ENCODE measurements at regions not wholly inside any gene's neighbourhood (a gene's known extent, or its start where the extent isn't known, plus 50 kb on each side); places are given as distances from the start of the nearest gene placed in this dataset.
"Not testable (repeated sequence)": the region's sequence is repeated elsewhere in the genome, so short reads cannot be mapped to it uniquely, and the experiment has no call there.

DNA sequence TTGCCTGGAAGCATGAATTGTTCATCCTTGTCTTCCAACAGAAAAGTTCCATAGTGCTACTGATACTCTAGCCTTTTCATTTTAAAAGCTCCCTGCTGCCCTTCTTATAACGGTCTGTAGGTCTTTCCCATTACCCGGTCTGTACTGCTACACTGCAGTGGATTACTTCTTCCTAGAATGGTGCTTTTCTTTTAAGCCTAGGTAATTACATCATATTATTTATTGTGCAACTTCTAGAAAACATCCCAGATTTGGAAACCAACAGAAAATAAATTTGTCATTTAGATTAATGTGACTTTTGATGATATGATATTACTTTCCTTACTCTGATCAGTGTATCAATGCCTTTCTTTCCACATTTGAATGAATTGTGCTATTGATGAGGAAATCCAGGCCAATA is 199.4 kb downstream of the TANC2 start:
- no peak for DNase-seq (ENCODE audit: low read depth, low spot score)

DNA sequence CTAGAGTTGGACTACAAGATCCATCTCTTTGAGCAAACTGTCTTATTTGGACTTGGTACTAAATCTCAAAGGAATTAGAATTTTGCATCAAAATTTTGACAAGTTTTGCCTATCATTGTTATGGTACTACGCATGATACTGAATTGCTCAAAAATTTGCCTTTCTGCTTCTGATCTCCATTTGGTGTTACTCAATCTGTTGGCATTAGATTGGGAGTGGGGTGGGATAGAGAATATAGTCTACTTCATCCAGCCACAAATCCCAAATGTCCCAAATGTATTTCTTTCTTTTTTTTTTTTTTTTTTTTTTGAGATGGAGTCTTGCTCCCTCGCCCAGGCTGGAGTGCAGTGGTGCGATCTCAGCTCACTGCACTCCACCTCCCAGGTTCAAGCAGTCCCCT is 204.8 kb downstream of the TANC2 start:
- no peak overlapping the region for H3K27ac ChIP-seq
- no peak for DNase-seq (ENCODE audit: low read depth, low spot score)

More for the DNA sequence above, 199.4 kb downstream of the TANC2 start:
- no peak overlapping the region for H3K27ac ChIP-seq

DNA sequence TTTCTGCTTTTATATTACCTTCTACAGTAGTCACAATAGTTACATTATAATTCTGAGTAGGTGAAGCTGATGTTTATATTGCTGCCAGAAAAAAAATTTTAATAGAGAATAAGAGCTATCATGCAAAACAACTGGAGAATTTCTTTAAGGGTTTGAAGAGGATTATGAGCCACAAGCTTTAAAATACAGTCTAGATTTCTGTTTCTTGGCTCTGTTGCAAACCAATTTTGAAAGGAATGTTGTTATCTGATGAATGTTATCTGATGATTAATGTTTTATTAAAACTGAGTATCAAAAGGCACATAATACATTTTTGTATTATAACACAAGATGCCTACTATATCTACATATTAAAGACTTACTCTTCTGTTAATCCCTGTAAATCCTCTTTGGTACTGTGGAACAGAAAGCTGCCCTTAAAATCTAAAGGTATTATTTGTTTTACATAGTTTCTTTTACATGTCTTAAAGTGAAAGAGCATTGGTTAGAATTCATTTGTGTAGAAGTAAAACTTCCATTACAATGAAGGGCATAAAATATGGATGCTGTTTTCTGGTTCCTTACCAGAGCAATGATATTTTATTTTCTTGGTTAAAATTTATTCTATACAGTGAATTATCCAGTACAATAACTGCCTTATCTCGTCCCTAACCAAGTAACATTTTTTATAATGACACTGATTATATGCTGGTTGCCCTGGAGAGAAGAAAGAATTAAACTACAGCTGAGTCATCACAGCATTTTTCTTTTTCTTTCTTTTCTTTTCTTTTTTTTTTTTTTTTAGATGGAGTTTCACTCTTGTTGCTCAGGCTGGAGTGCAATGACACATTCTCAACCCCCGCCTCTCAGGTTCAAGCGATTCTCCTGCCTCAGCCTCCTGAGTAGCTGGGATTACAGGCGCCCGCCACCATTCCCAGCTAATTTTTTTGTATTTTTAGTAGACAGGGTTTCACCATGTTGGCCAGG is 205.7 kb downstream of the TANC2 start:
- DNase-seq (ENCODE audit: low read depth, low spot score) = no peak
- H3K27ac ChIP-seq = no peak overlapping the region

DNA sequence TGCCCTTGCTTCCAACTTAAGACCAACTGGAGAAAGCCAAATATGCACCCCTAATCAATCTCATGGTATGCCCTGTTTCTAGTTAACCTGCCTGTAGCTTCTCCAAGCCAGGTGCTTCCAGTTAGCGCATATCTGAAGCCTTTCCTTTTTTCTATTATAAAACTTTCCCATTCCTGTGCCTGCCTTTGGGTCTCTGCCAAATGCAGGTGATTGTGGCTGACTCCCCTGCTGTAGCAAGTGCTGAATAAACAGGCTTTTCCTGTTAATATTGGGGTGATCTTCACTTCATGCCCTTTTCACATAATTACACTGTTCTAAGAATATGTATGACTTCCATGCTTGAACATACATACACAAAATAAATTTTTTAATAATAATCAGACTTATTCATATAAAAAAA is 207.4 kb downstream of the TANC2 start:
- no peak overlapping the region for H3K27ac ChIP-seq
- DNase-seq (ENCODE audit: low read depth, low spot score) = no peak

DNA sequence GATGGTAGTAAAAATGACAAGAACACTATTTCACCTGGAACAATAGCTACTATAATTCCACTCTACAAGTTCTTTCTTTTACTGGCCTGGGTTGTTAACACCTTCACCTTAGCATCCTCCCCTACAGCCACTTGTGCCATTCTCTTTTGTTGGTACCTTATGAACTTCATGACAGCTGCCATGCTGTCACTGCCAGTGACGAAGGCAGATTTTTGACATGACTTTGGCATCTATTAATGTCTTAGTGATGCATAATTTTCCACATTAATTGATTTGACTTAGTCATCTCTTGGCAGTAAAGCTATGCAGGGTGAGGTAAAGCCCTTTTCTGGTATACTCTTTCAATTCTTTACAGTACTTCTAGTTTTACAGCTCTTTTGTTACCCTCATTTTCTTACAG is 207.9 kb downstream of the TANC2 start:
- no peak for DNase-seq (ENCODE audit: low read depth, low spot score)
- no peak overlapping the region for H3K27ac ChIP-seq

DNA sequence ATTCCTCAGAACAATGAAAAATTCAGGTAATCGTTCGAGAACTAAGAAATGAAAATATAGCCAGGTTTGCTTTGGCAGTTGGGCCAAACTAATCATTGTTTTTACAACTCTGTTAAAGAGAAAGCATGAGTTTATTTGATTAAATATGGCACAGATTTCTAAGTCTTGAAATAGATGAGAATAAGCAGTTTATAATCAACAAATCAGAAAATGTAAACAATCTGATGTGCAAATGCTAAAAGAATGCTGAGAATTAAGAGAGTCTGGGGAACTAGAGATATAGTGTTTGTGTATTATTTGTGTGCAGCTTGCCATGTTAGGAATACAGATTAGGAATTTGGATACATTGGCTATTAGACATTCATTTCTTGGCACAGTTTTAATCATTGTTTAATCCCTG is 212.5 kb downstream of the TANC2 start:
- no peak for DNase-seq (ENCODE audit: low read depth, low spot score)
- H3K27ac ChIP-seq = no peak overlapping the region

DNA sequence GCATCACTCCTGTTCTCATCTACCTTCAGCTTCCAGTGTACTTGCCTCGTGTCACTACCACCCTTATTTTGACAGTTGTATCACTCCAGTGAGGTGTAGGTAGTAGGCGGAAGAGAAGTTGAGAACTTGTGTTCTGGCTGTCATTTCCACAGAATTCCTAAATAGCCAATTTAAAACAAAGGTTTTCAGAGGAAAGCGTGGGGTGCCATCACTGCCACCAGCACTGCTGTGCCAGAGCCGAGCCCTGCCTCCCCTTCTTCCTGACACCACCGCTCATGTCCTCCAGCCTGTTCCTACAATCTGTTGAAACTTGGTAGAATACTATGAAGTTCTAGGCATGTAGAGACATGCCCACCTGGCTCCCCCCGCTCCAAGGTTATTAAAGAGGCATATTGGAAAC is 215.8 kb downstream of the TANC2 start:
- DNase-seq (ENCODE audit: low read depth, low spot score) = no peak
- H3K27ac ChIP-seq = no peak overlapping the region

DNA sequence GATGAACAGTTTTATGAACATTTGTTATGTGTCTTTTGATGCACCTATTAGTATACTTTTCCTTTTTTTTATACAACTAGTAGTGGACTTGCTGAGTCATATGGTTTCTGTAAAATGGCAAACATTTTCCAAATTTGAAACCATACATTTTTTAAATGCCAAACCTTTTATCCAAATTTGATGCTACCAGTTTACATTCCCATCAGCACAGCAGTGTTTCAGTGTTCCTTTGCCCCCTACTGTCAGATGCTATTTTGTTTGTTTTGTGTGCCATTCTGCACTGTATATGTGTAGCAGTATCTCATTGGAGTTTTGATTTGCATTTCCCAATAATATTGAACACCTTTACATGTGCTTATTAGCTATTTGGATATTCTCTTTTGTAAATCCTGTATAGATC is 219.4 kb downstream of the TANC2 start:
- H3K27ac ChIP-seq = no peak overlapping the region
- no peak for DNase-seq (ENCODE audit: low read depth, low spot score)

DNA sequence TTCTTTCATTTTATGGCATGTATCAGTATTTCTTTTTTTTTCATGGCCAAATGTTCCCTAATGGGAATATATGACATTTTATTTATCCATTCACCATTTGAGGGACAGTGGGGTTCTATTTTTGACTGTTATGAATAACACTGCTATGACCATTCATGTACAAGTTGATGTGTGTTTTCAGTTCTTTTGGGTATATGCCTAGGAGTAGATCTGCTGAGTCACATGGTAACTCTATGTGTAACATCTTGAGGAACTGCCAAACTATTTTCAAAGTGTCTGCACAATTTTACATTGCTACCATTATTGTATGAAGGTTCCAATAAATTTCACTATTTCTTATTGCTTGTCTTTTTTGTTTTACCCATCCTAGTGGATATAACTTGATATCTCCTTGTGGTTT is 223.0 kb downstream of the TANC2 start:
- DNase-seq (ENCODE audit: low read depth, low spot score) = no peak
- H3K27ac ChIP-seq = peak overlapping the region; percentile 22

DNA sequence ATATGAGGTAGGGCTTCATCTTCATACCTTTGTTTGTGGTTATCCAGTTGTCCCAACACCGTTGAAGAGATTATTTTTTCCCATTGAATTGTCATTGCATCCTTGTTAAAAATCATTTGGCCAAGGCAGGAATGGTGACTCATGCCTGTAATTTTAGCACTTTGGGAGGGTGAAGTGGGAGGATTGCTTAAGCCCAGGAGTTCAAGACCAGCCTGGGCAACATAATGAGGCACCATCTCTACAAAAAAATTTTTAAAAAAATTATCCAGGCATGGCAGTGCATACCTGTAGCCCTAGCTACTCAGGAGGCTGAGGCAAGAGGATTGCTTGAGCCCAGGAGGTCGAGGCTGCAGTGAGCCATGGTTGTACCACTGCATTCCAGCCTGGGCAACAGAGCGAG is 223.9 kb downstream of the TANC2 start:
- no peak for DNase-seq (ENCODE audit: low read depth, low spot score)
- H3K27ac ChIP-seq = no peak overlapping the region

DNA sequence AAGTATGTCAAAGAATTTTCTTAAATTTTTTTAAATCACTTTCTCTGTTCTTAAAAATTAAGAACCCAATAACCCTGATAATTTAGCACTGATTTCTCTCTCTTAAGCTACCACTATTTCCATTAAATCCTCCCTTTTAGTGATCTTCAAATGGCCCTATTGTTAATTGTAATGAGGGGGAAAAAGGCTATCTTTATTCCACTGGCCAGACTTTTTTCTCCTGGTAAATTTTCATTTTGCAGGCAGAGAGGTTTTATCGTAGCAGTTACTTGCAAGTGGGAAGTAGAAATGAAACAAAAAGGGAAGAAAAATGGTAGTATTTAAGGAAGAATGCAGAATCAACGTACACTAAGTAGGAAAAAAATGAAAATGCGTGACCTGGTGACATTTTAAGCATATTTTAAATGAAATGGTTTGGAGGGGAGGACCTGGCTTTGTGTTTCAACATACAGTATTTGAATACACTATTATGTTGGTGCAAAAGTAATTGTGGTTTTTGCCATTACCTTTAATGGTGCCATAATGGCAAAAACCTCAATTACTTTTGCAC is 224.9 kb downstream of the TANC2 start:
- no peak for DNase-seq (ENCODE audit: low read depth, low spot score)
- no peak overlapping the region for H3K27ac ChIP-seq

DNA sequence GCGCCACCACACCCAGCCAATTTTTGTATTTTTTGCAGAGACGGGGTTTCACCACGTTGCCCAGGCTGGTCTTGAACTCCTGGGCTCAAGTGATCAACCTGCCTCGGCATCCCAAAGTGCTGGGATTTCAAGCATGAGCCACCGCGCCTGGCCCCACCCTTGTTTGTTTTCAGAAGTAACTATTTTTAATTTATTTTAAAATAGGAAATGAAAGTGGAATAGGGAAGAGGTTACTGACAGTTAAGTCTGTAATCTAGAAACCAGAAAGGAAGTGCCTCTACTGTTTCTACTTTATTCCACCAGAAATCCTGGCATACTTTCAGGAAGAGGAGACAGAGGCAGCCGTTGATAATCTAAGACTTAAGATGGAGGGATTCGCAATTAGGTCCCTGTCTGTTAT is 225.6 kb downstream of the TANC2 start:
- H3K27ac ChIP-seq = no peak overlapping the region
- DNase-seq (ENCODE audit: low read depth, low spot score) = no peak

DNA sequence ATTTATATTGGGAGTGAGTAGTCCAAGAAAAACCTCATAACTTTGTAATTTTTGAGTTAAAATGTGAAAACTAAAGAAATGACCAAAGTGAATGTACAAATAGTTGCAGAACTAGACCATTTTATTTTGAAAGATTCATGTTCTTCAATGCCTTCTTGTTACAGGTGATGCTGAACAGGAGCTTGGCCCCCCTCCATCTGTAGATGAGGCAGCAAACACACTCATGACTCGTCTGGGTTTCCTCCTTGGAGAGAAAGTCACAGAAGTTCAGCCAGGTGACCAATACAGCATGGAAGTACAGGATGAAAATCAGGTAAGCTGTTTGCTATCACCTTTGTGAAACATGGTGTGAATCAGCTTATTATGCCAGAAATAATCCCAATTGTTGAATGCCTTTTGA is 227.8 kb downstream of the TANC2 start:
- DNase-seq (ENCODE audit: low read depth, low spot score) = no peak
- H3K27ac ChIP-seq = no peak overlapping the region

DNA sequence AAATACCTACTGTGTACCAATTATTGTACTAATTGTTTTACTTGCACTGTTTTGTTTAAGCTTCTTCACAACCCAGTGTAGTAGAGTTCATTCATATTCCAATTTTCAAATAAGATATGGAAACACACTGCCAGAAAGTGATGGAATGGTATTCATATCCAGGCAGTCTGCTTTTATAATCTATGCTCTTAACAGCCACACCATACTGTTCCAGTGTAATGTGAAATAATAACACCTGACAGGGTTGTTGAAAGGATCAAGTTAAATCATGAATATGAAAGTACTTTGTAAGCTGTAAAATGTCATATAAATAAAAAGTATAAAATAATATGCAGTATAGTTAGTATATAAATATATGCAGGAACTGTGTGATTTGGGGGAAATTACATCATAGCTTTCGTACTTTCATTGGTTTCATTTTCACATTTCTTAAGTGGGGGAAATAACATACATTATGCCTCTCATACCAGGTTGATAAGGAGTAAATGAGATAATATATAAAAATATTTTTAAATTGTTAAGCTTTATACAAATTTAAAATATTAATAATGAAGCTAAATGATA is 230.8 kb downstream of the TANC2 start:
- no peak for DNase-seq (ENCODE audit: low read depth, low spot score)

DNA sequence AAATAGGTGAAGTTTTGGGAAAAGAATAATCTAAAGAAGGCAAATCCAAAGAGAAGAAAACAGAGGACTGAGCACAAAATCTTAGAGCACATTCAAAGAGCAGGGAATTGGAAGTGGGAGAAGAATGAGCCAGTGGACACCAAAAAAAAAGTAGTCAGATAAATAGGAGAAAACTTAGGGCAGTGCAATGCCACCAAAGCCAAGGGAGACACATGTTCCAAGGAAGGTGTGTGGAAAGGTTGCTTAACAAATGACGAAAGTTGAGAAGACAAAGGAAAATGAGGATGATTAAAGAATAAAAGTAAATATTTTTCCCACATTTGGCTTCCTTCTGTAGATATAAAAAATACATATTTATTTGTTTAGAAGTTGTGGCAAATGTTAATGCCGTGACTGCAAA is 237.6 kb downstream of the TANC2 start:
- no peak overlapping the region for H3K27ac ChIP-seq
- no peak for DNase-seq (ENCODE audit: low read depth, low spot score)

More for the DNA sequence above, 230.8 kb downstream of the TANC2 start:
- H3K27ac ChIP-seq = no peak overlapping the region

DNA sequence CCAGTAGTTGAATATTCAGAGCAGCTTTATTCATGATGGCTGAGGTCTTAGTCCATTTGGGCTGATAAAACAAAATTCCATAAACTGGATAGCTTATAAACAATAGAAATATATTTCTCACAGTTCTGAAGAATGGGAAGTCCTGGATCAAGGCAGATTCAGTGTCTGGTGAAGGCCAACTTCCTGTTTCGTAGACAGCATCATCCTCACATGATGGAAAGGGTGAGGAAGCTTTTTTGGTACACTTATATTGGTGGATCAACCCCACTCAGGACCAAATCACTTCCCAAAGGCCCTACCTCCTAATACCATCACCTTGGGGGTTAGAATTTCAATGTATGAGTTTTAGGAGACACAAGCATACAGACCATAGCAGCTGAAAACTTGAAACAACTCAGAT is 224.2 kb downstream of the CYB561 start:
- no peak overlapping the region for H3K27ac ChIP-seq
- no peak for DNase-seq (ENCODE audit: low read depth, low spot score)

DNA sequence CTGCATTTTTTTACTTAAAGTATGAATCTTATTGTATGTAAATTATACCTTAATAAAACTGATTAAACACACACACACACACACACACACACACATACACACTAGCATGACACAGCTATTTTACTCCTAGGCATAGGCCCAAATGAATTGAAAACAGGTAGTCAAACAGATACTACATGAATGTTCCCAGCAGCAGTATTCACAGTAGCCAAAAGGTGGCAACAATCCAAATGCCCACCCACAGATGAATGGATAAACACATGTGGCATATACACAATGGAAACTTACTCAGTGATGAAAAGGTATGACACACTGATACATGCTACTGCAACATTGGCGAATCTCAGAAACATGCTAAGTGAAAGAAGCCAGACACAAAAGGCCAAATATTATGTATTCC is 223.5 kb downstream of the CYB561 start:
- no peak for DNase-seq (ENCODE audit: low read depth, low spot score)
- H3K27ac ChIP-seq = no peak overlapping the region

DNA sequence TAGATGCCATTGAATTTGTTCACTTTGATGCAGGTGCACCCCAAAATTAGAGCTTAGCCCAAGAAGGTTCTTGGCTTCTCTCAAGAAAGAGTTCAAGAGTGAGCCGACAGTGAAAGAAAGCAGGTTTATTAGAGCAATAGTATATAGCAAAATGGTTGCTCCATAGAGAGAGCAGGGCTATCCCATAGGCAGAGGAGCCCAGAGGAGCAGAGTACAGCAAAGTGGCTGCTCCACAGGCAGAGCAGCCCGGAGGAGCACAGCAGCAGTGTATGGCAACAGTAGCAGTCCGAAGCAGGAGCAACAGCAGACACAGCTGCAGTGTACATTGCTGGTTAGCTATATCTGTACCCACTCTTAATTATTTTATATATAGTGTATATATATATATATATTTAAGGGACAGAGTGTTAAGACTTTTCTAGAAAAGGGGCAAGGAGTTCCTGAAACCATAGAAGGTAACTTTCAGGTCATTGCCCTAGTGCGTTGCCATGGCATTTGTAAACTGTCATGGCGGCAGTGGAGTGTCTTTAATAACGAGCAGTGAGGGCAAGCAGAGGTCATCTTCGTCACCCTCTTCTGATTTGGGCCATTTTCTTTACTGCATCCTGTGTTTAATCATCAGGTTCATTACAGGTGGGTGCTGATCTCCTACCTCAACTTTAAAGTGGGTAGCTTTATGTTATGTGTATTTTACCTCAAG is 222.7 kb downstream of the CYB561 start:
- DNase-seq (ENCODE audit: low read depth, low spot score) = no peak

DNA sequence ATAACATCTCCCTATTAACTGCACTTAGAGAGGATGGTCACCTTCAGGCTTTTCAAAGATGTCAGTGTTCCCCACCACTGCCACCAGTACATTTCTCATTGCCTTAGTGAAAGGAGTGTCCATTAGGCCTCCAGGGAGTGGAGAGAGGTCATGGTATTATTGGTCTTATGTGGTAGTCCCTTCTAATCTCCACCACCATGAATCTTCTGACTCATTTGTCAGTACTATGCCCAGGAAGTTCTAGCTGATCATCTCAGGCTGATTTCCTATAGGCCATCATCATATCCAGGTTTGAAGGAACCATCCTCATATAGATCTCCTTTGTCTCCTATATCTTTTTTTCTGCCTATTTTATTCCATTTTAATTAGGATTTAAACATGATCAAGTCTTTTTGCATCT is 221.5 kb downstream of the CYB561 start:
- no peak for DNase-seq (ENCODE audit: low read depth, low spot score)

More for the DNA sequence above, 222.7 kb downstream of the CYB561 start:
- no peak overlapping the region for H3K27ac ChIP-seq

DNA sequence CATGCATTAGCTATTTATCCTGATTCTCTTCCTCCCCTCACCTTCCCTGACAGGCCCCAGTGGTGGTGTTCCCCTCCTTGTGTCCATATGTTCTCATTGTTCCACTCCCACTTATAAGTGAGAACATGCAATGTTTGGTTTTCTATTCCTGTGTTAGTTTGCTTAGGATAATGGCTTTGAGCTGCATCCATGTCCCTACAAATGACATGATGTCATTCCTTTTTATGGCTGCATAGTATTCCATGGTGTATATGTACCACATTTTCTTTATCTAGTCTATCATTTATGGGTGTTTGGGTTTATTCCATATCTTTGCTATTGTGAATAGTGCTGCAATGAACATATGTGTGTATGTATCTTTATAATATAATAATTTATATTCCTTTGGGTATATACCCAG is 219.4 kb downstream of the CYB561 start:
- not testable (repeated sequence) for H3K27ac ChIP-seq; DNase-seq (ENCODE audit: low read depth, low spot score)

More for the DNA sequence above, 221.5 kb downstream of the CYB561 start:
- H3K27ac ChIP-seq = no peak overlapping the region
